ENCODE measurements at regions not wholly inside any gene's neighbourhood (a gene's known extent, or its start where the extent isn't known, plus 50 kb on each side); places are given as distances from the start of the nearest gene placed in this dataset.

DNA sequence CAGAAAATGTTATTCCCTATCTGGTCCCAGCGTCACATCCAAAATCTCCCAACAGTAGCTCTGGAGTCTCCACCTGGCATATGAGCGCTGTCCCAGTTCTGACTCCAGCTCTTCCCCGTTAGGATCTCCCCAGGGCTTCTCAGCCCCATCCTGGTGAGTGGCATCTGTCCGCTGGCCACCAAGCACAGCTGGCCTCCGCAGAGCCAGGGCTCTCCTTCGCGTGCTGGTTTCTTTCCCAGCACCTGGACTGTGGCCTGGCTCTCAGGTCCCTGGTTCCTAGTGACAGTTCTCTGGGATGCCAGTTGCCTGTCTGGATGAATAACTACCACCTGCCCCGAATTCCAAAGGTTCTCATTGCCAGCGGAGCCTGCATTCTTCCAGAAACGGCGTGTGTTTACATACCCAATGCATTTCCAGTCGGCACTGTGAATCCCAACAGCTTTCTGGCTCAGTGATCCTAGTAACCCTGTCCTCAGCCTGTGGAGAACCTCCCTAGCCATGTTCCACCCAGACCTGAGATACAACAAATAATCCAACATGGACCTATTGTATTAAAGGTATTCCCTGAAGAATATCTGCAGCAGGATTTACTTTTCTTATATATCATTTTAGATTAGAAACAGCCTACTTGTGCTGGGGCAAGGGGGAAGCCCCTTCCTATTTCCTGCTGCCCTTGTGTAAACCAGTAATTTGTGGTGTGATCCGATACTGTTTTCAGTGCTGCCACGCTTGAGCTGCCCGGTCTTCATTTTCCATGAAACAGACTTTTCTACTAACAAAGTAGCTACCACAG lies 69.9 kb upstream of the PDE10A start:
- DNase-seq (ENCODE audit: low read depth) (no peak), FAIRE-seq (no peak)
- Histone ChIP-seq H3K4me3 (ENCODE audit: low read depth, low read length) (no peak overlapping the region), H3K27me3 (ENCODE audit: control insufficient read depth, insufficient read depth, low read length) (no peaks in the 10 kb centered on the region), H3K36me3 (ENCODE audit: control insufficient read depth, insufficient read depth, low read length) (no peaks in the 10 kb centered on the region)
- TF ChIP-seq, protein P1, sequence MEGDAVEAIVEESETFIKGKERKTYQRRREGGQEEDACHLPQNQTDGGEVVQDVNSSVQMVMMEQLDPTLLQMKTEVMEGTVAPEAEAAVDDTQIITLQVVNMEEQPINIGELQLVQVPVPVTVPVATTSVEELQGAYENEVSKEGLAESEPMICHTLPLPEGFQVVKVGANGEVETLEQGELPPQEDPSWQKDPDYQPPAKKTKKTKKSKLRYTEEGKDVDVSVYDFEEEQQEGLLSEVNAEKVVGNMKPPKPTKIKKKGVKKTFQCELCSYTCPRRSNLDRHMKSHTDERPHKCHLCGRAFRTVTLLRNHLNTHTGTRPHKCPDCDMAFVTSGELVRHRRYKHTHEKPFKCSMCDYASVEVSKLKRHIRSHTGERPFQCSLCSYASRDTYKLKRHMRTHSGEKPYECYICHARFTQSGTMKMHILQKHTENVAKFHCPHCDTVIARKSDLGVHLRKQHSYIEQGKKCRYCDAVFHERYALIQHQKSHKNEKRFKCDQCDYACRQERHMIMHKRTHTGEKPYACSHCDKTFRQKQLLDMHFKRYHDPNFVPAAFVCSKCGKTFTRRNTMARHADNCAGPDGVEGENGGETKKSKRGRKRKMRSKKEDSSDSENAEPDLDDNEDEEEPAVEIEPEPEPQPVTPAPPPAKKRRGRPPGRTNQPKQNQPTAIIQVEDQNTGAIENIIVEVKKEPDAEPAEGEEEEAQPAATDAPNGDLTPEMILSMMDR (IDR thresholded peaks at IDR 0.05; ENCODE audit: insufficient read depth, low read length, severe bottlenecking), result no peak

DNA sequence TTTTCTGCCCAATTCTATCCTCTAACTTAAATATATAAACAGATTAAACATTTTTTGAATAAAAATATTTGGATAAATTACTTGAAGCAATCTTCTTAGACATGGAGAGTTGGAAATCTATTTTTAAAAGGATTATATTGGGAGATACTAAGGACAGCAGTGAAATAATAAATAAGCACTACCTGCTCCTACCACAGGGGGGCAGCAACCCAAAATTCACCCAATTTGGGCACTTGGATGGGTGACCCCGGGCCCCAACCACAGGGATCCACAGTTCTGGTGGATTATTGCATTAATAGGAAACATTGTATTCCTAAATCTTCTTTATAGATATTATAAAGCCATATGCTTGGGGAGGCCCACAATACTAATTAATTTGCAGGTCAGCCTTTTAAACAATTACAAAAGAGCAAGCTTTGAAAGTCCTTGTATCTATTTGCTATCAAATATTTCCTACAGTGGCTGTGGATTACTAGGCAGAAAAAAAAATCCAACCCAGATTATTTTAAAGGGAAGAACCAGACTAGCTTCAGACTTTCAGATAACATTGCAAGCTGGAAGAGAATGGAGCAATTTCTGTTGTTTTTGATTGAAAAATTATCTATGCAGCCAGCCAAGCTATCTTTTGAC lies 66.4 kb upstream of the PDE10A start:
- DNase-seq (ENCODE audit: low read depth) (peak; percentile 18), FAIRE-seq (no peak)
- H3K27me3 ChIP-seq (ENCODE audit: control insufficient read depth, insufficient read depth, low read length), result no peaks in the 10 kb centered on the region
- TF ChIP-seq, protein P1 (IDR thresholded peaks at IDR 0.05; ENCODE audit: insufficient read depth, low read length, severe bottlenecking), result peak; percentile 54
- H3K36me3 ChIP-seq (ENCODE audit: control insufficient read depth, insufficient read depth, low read length), result no peaks in the 10 kb centered on the region
- no peak overlapping the region for H3K4me3 ChIP-seq (ENCODE audit: low read depth, low read length)

DNA sequence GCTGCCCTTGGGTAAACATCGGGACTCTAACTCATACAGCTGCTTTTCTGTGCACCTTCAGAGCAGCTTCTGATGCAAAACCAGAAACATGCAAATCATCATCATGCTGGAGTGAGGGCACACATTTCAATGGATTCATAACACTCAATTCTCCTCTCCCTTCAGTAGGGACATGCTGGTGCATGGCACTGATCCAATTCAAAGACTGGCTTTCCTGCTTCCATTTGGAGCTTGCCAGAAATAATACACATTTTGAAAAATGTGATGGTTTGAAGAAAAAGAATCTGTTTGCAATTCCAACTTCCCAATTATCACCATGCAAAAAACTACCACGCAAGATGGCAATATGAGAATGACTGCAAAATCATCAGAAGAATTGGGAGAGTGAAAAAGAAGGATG lies 65.2 kb upstream of the PDE10A start:
- Histone ChIP-seq H3K4me3 (ENCODE audit: low read depth, low read length) (no peak overlapping the region), H3K36me3 (ENCODE audit: control insufficient read depth, insufficient read depth, low read length) (no peaks in the 10 kb centered on the region), H3K27me3 (ENCODE audit: control insufficient read depth, insufficient read depth, low read length) (no peaks in the 10 kb centered on the region)
- DNase-seq (ENCODE audit: low read depth), result no peak
- no peak for FAIRE-seq
- TF ChIP-seq, protein P1 (IDR thresholded peaks at IDR 0.05; ENCODE audit: insufficient read depth, low read length, severe bottlenecking), result no peak

DNA sequence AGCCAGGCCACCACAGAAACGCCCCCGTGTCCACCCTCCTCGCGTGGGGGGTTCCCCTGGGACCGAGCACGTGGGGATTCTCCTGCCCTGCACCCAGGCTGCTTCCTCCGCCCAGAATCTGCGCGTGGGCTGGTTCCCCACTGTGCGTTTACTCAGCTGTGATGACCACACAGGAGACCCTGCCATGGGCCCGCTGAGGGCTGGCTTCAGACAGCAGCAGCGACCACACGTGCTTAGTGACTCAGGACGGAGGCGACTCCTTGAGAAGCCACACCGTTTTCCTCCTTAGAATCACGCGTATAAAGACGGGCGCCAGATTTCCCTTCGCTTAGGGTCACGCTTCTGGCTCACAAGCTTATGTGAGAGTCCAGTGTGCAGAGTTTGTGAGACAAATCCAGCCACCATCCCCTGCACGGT lies 63.9 kb upstream of the PDE10A start:
- no peaks in the 10 kb centered on the region for H3K36me3 ChIP-seq (ENCODE audit: control insufficient read depth, insufficient read depth, low read length)
- DNase-seq (ENCODE audit: low read depth) (no peak), FAIRE-seq (no peak)
- no peak overlapping the region for H3K4me3 ChIP-seq (ENCODE audit: low read depth, low read length)
- TF ChIP-seq, protein P1 (IDR thresholded peaks at IDR 0.05; ENCODE audit: insufficient read depth, low read length, severe bottlenecking), result no peak
- H3K27me3 ChIP-seq (ENCODE audit: control insufficient read depth, insufficient read depth, low read length), result no peaks in the 10 kb centered on the region

DNA sequence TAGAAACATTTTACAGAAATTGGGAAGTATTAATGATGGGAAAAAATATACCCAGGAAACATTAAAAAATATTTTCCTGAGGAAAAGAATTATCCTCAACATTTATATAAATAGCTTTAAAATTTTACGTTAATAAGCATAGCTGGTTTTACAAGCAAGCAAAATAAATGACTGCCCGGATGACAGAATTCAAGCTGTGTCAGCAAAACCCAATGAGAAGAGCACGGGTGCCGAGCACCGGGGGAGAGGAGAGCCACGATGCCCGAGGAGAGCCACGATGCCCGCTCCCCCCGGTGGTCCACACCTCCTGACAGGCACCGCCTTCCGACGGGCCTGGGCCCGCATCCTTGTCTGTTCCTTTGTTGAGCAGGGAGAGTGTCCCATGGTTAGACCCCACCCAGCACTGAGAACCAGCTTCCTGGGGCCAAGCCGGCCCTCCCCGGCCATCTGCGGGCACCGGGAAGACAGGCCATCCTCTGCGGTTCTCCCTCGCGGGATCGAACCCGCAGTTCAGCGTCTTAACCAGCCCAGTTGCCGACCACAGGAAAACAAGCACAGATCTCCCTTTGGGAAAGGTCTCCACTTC lies 63.3 kb upstream of the PDE10A start:
- no peaks in the 10 kb centered on the region for H3K36me3 ChIP-seq (ENCODE audit: control insufficient read depth, insufficient read depth, low read length)
- no peak overlapping the region for H3K4me3 ChIP-seq (ENCODE audit: low read depth, low read length)
- no peaks in the 10 kb centered on the region for H3K27me3 ChIP-seq (ENCODE audit: control insufficient read depth, insufficient read depth, low read length)
- no peak for DNase-seq (ENCODE audit: low read depth)
- TF ChIP-seq, protein P1 (IDR thresholded peaks at IDR 0.05; ENCODE audit: insufficient read depth, low read length, severe bottlenecking), result no peak
- no peak for FAIRE-seq
